Activated CD4-positive, alpha-beta memory T cell treated with anti-CD3 and anti-CD28 coated beads for 36 hours (primary cell): ENCODE measurements at regions not wholly inside any gene's neighbourhood (a gene's known extent, or its start where the extent isn't known, plus 50 kb on each side); places are given as distances from the start of the nearest gene placed in this dataset.

Experiments used
- CTCF ChIA-PET: fragments of 350-600 bp; sonication (Branson Sonifier 250); formaldehyde crosslinking; loops from one replicate; lab custom pipeline; 2021; ENCODE audit warnings: antibody characterized with exemption, inconsistent platforms; lab: Charles Lee
- POLR2A ChIA-PET: fragments of 350-600 bp; sonication (Branson Sonifier 250); formaldehyde crosslinking; loops from one replicate; lab custom pipeline; 2021; ENCODE audit warnings: antibody characterized with exemption; lab: Charles Lee
- DNase-seq: peaks from one replicate; pipeline ENCODE4 v3.0.0-alpha.2; 2020
- H3K27ac Mint-ChIP-seq: one replicate; pipeline ENCODE4 v1.8.0; 2021; ENCODE audit warnings: mixed read lengths
- H3K27me3 Mint-ChIP-seq: one replicate; pipeline ENCODE4 v1.8.0; 2021; ENCODE audit warnings: mixed read lengths
- H3K36me3 Mint-ChIP-seq: one replicate; pipeline ENCODE4 v1.8.0; 2021; ENCODE audit warnings: mixed read lengths
- H3K4me1 Mint-ChIP-seq: one replicate; pipeline ENCODE4 v1.8.0; 2021; ENCODE audit warnings: low read depth, mixed read lengths
- H3K4me3 Mint-ChIP-seq: one replicate; pipeline ENCODE4 v1.8.0; 2021; ENCODE audit warnings: mild to moderate bottlenecking, mixed read lengths
- H3K9me3 Mint-ChIP-seq: one replicate; pipeline ENCODE4 v1.8.0; 2021; ENCODE audit warnings: mixed read lengths
- intact Hi-C: fragments of 100-400 bp; cut with micrococcal nuclease; formaldehyde crosslinking; loops from one replicate; pipeline ENCODE4 v1.15.1; 2023

GRCh38 chr12:88432531-88433490 lies 147.5 kb downstream of the KITLG start:
- ChIA-PET POLR2A (no interaction called here), CTCF (no interaction called here)
- no peak for DNase-seq
- Mint-ChIP-seq H3K4me1 (peaks cover 2% of the 10 kb centered on the region), H3K36me3 (no peaks in the 10 kb centered on the region), H3K9me3 (peaks cover 7% of the 10 kb centered on the region), H3K4me3 (no peak overlapping the region), H3K27ac (no peak overlapping the region), H3K27me3 (no peaks in the 10 kb centered on the region)
- intact Hi-C loops, result no loop called here

GRCh38 chr12:88433997-88434703 lies 146.1 kb downstream of the KITLG start:
- POLR2A ChIA-PET, result no interaction called here
- intact Hi-C loops, result no loop called here
- CTCF ChIA-PET, result no interaction called here
- no peaks in the 10 kb centered on the region for H3K27me3 Mint-ChIP-seq
- no peaks in the 10 kb centered on the region for H3K36me3 Mint-ChIP-seq
- H3K4me1 Mint-ChIP-seq, result peaks cover 2% of the 10 kb centered on the region
- H3K4me3 Mint-ChIP-seq, result no peak overlapping the region
- peaks cover 2% of the 10 kb centered on the region for H3K9me3 Mint-ChIP-seq
- no peak for DNase-seq
- H3K27ac Mint-ChIP-seq, result no peak overlapping the region

GRCh38 chr12:88435334-88436076 lies 144.8 kb downstream of the KITLG start:
- Mint-ChIP-seq H3K4me1 (peaks cover 2% of the 10 kb centered on the region), H3K36me3 (no peaks in the 10 kb centered on the region), H3K27me3 (no peaks in the 10 kb centered on the region), H3K4me3 (no peak overlapping the region), H3K9me3 (no peaks in the 10 kb centered on the region), H3K27ac (no peak overlapping the region)
- POLR2A ChIA-PET, result no interaction called here
- no peak for DNase-seq
- intact Hi-C loops, result no loop called here
- CTCF ChIA-PET, result no interaction called here

- H3K36me3 Mint-ChIP-seq, result no peaks in the 10 kb centered on the region
- DNase-seq, result no peak
- ChIA-PET CTCF (no interaction called here), POLR2A (no interaction called here)
- no peak overlapping the region for H3K27ac Mint-ChIP-seq
- intact Hi-C loops, result no loop called here
- H3K27me3 Mint-ChIP-seq, result no peaks in the 10 kb centered on the region
- H3K4me3 Mint-ChIP-seq, result no peak overlapping the region
- no peaks in the 10 kb centered on the region for H3K9me3 Mint-ChIP-seq
- peaks cover 2% of the 10 kb centered on the region for H3K4me1 Mint-ChIP-seq
These were observed 143.0 kb downstream of the KITLG start for GRCh38 chr12:88437226-88437625.
